ENCODE measurements at regions not wholly inside any gene's neighbourhood (a gene's known extent, or its start where the extent isn't known, plus 50 kb on each side); places are given as distances from the start of the nearest gene placed in this dataset.
A peak's percentile ranks its signal among the peaks of the same experiment; 100 is the strongest.
"Not testable (repeated sequence)": the region's sequence is repeated elsewhere in the genome, so short reads cannot be mapped to it uniquely, and the experiment has no call there.

DNA sequence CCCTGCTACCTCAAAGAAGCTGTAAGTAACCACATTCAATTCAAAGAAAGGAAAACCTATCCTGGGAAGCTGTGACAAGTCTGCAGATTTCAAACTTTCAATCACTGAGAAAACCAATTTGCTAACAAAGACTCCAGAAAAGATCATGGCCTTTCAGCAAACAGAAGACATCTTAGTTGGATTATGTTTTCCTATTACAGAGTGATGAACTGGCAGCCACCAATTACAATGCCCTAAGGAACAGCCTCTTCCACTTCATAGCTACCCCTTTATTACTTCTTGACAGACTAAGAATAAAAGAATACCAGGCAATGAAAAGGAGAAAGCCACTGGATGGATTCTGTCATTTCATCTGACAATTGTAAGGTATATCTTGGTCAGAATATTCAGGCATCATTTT is 128.2 kb upstream of the RASEF start:
- no peak for DNase-seq (ENCODE audit: low read depth)

DNA sequence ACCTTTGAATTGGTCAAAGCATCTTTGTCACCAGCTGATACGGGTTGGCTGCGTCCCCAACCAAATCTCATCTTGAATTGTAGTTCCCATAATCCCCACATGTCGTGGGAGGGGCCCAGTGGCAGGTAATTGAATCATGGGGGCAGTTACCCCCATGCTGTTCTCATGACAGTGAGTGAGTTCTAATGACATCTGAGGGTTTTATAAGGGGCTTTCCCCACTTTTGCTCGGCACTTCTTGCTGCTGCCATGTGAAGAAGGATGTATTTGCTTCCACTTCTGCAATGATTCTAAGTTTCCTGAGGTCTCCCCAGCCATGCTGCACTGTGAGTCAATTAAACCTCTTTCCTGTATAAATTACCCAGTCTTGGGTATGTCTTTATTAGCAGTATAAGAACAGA is 126.1 kb upstream of the RASEF start:
- DNase-seq (ENCODE audit: low read depth) = not testable (repeated sequence)

DNA sequence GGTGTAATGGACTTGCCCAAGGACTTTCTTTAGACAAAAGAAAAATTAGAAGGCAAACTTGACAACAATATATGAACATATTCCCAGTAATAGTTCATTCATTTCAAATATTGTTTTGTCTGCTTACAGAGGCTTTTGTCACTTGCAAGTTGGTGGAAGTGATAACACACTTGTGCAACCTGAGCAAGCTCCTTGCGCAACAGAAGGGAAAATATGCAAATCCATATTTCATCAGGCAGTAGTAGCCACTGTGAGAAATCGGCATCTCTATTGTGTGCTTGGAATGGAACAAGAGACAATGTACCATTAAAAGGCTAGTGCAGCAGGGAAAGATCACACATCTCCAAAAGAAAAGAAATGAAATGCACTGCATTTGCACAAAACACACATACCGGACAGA is 125.3 kb upstream of the RASEF start:
- DNase-seq (ENCODE audit: low read depth) = no peak

DNA sequence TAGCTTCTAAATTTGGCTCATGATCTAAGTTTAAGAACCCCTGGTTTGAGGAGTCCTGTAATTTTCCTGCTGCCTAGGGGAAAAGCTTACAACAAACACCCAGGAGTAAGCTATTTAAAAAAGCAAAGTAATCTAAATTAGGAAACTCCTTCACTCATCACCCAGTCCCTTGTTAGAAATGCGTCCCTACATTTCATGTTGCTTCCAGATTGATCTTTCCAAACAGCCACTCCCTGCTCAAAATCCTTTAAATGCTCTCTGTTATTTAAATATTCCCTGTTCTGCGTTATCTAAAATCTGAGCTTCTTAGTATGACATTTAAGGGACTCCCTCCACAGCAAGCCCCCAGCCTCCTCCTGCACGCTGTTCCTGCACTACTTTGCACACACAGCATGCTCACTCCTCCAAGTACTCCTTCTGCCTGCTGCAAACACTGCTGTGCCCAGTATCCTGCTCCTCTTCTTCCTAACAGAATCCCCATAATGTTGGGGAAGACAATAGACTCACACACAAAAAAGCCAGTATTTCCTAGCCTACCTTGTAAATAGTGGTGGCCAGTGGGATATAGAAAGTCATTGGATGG is 123.3 kb upstream of the RASEF start:
- no peak for DNase-seq (ENCODE audit: low read depth)

GRCh38 chr9:83185488-83186154 is 122.7 kb upstream of the RASEF start:
- no peak for DNase-seq (ENCODE audit: low read depth)

- DNase-seq (ENCODE audit: low read depth) = no peak
Observed at GRCh38 chr9:83183621-83184020, 120.7 kb upstream of the RASEF start.

GRCh38 chr9:83182071-83182470 is 119.1 kb upstream of the RASEF start:
- DNase-seq (ENCODE audit: low read depth) = no peak

DNA sequence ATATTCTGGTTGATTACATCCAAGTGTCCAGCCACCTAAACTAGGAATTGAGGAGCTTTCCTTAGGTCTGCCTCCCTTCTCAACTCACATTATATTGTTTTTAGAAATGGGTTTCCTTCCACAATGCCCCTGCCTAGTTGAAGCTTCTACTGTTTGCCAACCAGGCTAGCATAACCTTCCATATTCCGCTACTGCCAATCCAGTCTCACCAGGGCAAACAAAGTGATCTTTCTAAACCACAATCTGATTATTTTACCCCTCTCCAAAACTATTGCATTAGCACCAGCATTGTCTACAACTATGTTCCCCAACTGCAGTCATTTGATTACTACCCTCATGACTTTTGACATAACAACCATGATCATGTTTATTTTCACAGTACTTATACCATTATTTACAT is 115.8 kb upstream of the RASEF start:
- DNase-seq (ENCODE audit: low read depth) = no peak

DNA sequence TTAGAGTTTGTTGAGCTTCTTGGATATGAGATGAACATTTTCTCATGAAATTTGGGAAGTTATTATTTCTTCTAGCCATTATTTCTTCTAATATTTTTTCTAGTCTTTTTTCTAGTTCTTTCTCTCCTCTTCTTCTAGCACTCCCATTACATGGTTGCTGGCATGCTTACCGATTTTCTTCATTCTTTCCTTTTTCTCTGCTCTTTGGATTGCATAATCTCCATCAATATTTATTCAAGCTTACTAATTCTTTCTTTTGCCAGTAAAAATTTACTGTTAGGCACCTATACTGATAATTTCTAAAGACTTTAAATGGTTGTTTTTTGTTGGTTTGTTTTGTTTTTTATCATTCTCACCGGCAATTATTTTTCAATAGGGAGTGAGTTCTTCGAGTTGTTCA is 114.8 kb upstream of the RASEF start:
- no peak for DNase-seq (ENCODE audit: low read depth)

GRCh38 chr9:83167126-83167525 is 104.2 kb upstream of the RASEF start:
- DNase-seq (ENCODE audit: low read depth) = no peak

DNA sequence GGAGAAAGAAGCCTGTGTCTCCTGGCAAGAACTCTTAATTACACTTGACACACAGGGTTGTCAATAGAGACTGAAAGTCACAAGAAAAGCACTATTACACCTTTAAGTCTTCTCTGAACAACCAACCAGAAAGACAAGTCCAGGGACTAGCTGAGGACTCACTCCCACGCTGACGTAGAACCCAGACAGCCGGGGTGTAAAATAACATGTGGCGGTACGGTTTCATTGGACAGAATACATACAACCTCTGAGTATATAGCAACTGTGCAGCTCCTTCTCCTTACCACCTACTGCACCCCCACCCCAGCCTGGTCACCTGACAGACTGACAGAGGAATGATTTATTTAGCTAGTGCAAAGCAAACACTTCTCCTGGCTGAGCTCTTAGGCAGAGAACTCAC is 103.4 kb upstream of the RASEF start:
- DNase-seq (ENCODE audit: low read depth) = no peak

DNA sequence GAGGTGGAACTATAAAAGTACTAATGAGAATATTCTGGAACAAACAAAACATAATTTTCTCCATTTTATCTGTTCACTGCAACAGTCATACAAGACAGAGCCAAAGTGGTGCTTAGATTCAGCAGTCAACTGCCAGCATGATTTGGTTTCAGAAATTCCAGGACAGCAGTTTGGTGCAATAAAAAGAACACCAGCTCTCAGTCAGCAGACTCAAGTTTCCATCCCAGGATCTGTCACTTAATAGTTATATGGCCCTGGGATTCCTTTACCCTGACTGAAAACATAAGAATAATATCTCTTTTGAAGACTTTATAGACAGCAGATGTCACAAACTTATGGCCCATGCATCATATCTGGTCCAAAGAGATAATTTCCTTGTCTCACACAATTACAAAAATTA is 92.8 kb upstream of the RASEF start:
- no peak for DNase-seq (ENCODE audit: low read depth)

GRCh38 chr9:83154821-83155220 is 91.9 kb upstream of the RASEF start:
- no peak for DNase-seq (ENCODE audit: low read depth)

GRCh38 chr9:83154087-83154736 is 91.3 kb upstream of the RASEF start:
- peak; percentile 14 for DNase-seq (ENCODE audit: low read depth)

DNA sequence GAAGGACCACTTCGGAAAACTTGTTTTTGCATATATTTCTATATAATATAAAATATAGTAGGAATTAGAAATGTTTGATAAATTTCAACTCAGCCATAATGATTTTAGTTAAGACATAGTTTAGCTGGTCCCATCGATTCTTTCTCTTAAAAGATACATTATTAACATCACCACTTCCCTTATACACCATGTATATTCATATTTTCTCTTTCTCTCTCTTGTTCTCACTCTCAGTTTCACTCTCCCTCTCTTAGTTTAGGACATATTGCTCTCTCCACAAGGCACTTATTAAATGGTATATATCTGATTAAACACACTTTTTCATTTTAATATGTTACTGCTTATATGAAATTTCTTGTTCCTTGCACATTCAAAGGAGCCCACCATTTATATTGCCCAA is 90.1 kb upstream of the RASEF start:
- DNase-seq (ENCODE audit: low read depth) = no peak

DNA sequence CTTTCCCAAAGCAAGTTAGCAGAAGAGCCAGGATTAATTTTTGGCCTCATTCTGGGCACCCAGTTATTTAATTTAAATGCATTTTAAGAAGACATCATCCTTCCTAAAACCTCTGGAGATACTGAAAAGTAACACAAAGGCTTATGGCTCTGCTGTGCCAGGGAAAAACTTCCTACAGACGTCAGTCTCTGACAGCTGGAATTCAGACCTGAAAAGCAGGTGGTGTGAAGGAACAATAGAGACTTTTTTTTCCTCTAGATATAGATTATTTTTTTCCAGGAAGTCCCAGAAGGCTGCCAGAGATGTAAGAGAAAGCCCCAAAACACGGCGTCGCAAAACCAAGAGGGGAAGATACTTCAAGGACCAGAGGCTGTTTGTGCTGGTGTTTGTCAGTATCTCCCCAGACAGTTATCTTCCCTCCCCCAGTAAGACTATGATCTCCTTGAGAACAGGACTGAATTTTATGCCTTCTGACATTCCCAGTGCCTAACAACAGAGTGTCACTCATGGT is 88.7 kb upstream of the RASEF start:
- DNase-seq (ENCODE audit: low read depth) = no peak

- no peak for DNase-seq (ENCODE audit: low read depth)
Observed at GRCh38 chr9:83147315-83148149, 84.6 kb upstream of the RASEF start.

- no peak for DNase-seq (ENCODE audit: low read depth)
Observed at GRCh38 chr9:83146325-83146724, 83.4 kb upstream of the RASEF start.

DNA sequence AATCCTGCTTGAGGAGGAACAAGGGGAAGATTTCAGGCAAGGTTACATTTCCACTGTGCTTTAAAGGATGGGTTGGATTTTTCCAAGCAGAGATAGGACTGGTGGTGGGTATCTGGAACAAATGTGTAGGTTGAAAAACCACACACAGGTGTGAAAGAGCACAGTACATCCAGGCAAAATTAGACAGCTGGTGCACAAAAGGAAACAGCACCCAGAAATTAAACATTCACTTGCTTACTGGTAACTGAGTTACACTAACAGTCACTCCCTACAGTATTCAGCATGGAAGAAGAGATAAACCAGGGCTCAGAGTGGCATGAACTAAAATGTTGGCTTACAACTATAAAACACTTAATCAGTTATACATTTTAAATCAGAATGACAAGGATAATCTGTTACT is 81.5 kb upstream of the RASEF start:
- DNase-seq (ENCODE audit: low read depth) = no peak

DNA sequence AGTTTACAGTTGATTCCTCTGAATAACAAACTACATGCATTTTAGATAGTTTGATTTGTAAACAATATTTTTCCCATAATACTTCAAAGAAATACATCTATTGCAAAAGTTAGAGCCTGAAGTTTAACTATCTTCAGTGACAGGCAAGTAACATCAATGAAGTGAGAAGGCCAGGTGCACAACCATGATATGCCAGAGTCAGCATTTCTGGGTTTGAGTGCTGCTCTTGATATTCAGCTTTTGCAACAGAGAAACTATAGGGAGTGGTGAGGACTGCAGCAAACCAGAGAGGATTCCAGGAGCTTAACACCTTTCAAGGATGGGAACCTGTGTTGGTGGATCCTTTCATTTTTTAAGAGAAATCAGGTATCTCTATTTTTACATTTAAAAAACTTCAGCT is 79.4 kb upstream of the RASEF start:
- no peak for DNase-seq (ENCODE audit: low read depth)

DNA sequence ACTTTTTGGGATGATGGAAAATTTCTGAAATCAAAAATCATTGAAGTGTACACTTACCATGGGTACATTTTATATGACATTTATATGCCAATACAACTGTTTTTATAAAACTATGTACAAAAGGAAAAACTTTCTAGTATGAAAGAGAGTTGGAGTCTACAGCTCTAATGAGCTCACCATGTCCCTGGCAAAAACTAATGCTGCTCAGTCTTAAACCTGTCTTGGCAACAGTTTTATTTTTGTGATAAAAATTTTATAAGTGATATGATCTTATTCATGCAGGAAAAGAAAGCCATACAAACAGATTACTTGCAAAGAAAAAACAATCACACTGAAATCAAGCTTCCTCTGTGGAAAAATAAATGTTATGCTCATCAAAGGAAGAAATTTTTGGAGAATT is 78.9 kb upstream of the RASEF start:
- no peak for DNase-seq (ENCODE audit: low read depth)

- no peak for DNase-seq (ENCODE audit: low read depth)
Observed at GRCh38 chr9:83140061-83140460, 77.1 kb upstream of the RASEF start.

All from RPMI7951 (cell line).